Fibroblast of the aortic adventitia (primary cell): ENCODE measurements at regions not wholly inside any gene's neighbourhood (a gene's known extent, or its start where the extent isn't known, plus 50 kb on each side); places are given as distances from the start of the nearest gene placed in this dataset.
"Not testable (repeated sequence)": the region's sequence is repeated elsewhere in the genome, so short reads cannot be mapped to it uniquely, and the experiment has no call there.

ENCODE experiments used
- DNase-seq: peaks from one replicate; pipeline ENCODE4 v3.0.0-alpha.2; 2010; ENCODE audit warnings: low read depth
- H3K4me3 ChIP-seq: 2 replicates; pipeline ENCODE4 v1.5.1; 2011; ENCODE audit warnings: low read depth, mild to moderate bottlenecking, control low read depth, low read length, moderate library complexity
- TF ChIP-seq, protein P1 (sequence below): IDR thresholded peaks from 2 replicates; pipeline ENCODE4 v1.5.1; 2011; ENCODE audit warnings: mild to moderate bottlenecking, low read length, control low read depth, inconsistent platforms; ENCODE audit not compliant: insufficient read depth

DNA sequence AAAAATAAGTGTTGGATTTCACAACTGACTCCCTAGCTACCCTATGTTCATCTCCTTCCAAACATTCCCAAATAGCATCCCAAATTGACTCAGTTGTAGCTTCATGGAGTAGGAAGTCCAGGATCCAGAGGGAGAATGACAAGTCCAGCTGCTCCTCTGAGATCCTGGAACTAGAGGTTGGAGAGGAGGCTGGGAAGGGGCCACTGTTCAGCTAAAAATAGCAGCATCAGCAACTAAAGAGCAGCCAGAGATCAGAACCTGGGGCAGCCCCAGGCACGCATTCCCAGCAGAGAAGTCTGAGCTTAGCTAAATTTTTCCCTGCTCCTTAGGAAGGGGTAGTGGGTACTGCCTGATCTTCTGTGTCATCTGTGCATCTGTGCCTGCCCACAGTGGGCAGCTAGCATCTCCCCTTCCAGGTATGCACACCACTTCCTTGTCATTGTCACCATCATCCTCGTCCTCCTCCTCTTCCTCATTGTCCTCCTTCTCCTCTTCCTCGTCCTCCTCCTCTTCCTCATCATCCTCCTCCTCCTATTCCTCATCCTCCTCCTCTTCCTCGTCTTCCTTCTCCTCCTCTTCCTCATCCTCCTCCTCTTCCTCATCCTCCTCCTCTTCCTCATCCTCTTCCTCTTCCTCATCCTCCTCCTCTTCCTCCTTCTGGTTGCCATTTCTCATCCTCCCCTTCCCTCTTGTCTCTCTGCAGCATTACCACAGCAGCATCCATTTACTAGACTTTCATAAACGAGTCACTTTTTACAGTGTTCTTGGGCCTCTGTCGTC is 152.3 kb upstream of the ROPN1 start:
- TF ChIP-seq, protein P1, sequence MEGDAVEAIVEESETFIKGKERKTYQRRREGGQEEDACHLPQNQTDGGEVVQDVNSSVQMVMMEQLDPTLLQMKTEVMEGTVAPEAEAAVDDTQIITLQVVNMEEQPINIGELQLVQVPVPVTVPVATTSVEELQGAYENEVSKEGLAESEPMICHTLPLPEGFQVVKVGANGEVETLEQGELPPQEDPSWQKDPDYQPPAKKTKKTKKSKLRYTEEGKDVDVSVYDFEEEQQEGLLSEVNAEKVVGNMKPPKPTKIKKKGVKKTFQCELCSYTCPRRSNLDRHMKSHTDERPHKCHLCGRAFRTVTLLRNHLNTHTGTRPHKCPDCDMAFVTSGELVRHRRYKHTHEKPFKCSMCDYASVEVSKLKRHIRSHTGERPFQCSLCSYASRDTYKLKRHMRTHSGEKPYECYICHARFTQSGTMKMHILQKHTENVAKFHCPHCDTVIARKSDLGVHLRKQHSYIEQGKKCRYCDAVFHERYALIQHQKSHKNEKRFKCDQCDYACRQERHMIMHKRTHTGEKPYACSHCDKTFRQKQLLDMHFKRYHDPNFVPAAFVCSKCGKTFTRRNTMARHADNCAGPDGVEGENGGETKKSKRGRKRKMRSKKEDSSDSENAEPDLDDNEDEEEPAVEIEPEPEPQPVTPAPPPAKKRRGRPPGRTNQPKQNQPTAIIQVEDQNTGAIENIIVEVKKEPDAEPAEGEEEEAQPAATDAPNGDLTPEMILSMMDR = no peak
- no peak for DNase-seq

DNA sequence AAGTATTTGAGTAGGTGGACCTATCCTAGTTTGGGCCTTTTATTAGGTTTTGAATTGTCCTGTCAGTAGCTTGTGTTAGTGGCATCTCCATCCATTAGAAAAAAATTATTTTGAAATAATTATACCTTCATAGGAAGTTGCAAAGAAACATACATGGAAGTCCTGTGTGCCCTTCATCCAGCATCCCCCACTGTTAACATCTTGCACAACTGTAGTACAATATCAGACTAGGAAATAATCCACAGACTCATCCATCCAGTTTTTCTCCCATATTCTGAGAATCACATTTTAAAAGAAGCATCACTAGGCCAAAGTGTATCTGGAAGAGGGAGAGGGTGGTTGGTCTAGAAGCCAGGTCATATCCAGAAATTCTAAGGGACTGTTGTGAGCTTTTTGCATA is 155.5 kb upstream of the ROPN1 start:
- no peak for DNase-seq
- TF ChIP-seq, protein P1 = no peak
- no peak overlapping the region for H3K4me3 ChIP-seq

More for the DNA sequence above, 152.3 kb upstream of the ROPN1 start:
- H3K4me3 ChIP-seq = no peak overlapping the region

DNA sequence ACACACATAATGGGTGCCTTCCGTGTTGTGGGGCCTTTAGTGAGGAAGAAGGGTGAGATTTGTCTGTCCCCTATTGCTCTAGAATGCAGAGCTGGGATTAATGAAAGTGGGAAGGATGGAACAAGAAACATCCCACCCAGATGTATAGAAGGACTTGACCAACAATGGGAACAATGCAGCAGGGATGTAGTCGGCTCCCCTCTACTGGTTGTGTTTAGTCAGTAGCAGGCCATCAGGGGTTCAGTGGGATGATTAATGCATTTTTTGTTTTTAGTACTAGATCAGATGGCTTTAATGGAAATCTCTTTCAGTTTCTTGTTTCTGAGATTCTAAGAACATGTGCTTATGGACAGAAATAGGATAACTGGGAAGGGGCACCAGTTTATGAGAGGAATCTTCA is 156.0 kb upstream of the ROPN1 start:
- TF ChIP-seq, protein P1 = no peak
- DNase-seq = no peak
- no peak overlapping the region for H3K4me3 ChIP-seq

DNA sequence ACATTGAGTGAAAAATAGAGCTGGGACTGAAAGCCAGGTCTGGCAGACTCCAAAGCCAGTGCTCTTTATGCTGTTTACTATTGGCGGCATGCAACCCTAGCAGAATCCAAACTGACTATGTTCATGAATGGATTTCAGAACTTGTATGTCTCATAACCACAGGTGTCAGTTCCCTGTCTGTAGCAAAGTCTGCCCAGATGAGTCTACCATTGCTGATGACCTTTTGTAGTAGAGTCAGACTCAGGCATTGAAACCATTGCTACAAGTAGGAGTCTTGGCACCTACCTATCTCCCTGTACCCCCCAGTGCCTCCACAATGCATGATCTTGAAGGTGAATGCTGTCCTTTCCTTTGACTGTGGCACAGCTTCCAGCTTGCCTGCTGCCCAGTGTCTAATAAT is 157.2 kb upstream of the ROPN1 start:
- TF ChIP-seq, protein P1 = no peak
- H3K4me3 ChIP-seq = no peak overlapping the region
- DNase-seq = no peak

DNA sequence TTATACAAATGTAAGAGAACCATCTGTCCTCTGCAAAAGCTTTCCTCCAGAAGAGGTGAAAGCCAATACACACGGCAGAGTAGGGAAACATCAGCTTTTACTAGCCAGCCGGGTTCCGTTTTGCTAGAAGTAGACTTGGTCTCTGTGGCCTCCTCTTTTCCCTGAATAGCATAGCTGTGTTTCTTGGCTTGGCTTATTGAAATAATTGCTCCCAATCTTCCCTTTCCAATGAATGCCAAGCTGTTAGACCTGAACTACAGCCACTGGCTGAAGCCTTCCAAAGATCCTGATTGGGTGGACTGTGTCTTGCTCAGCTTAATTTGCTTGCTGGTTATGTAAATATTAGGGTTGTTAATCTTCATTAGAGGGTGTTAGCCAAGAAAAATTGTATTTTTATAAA is 157.8 kb upstream of the ROPN1 start:
- no peak for DNase-seq
- H3K4me3 ChIP-seq = no peak overlapping the region

DNA sequence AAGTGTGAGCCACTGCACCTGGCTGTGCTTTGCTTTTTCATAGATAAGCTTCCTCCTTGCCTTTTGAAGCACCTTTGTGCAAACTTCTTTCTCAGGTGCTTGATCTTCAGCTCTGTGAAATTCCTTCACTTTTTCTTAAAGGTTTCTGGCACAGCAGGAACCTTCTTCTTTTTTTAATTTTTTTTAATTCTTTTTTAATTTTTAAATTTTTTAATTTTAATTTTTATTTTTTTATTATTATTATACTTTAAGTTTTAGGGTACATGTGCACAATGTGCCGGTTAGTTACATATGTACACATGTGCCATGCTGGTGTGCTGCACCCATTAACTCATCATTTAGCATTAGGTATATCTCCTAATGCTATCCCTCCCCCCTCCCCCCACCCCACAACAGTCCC is 161.0 kb upstream of the ROPN1 start:
- DNase-seq, H3K4me3 ChIP-seq: not testable (repeated sequence)

More for the DNA sequence above, 157.8 kb upstream of the ROPN1 start:
- TF ChIP-seq, protein P1 = no peak

DNA sequence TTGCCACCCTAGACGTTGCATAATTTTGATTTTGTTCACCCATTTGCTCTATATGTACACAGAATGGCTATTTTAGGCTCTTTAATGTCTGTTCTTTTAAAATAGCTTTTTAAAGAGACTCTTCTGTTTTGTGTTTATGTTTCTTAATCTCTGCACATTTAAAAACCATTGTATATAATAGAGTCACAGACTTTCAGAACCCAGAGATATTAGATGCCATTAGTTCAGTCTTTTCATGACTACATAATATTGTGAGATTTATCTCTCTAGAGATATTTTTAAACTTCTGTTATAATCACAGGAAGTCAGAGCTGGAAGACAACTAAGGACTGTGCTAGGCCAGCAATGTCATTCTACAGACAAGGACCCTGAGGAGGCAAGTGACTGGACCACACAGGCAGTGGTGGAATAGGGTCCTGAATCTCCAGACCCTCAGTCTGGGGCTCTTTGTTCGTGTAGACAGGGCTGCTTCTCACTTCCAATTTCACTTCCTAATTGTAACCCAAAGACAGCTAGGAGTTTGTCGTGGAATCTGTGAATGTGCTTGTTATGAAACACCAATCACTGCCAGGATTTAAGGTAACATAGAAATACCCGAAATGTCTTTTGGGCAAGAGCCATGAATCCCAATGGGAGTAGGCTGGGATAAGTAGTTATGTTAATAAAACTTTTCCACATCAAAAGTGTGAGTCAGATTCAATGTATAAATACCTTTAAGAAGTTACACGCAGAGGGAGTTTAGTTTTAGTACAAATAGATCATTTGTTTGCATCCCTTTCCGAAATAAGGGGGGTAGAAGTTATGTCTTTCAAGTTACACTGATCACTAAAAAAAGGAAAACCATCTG is 165.2 kb upstream of the ROPN1 start:
- DNase-seq = no peak
- no peak overlapping the region for H3K4me3 ChIP-seq
- TF ChIP-seq, protein P1 = no peak
